NCI-H146 treated with DMSO at 0.1 percent for 48 hours (cell line): ENCODE measurements at regions not wholly inside any gene's neighbourhood (a gene's known extent, or its start where the extent isn't known, plus 50 kb on each side); places are given as distances from the start of the nearest gene placed in this dataset.

Source experiments
- DNase-seq: peaks from one replicate; lab custom pipeline; 2025; ENCODE audit not compliant: unreplicated experiment; lab: John Stamatoyannopoulos, UW

DNA sequence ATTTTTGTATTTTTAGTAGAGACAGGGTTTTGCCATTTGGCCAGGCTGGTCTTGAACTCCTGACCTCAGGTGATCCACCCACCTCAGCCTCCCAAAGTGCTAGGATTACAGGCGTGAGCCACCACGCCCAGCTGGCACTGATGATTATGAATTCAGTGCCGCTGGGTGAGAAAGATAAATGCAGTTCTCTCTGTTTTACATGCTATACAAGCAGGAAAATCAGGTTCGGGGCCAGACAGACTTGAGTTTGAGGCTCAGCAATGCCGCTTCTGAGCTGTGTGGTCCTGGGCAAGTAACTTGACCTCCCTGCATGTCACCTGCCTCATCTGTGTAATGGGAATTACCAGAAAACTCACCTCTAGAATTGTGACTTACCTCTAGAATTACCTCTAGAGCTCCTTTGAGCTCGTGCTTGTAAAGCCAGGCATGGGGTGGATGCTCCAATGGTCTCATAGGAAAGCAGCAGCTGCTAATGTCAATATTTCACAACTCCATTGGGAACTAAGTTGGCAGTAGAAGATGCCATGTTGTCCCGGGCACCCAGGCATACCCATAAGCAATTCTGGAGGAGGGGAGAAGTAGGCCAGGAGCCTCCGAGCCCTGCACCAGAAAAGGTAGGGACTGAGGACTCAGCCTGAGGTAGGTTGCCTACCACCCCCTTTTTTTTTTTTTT is 119.8 kb upstream of the SLC25A33 start:
- no peak for DNase-seq

DNA sequence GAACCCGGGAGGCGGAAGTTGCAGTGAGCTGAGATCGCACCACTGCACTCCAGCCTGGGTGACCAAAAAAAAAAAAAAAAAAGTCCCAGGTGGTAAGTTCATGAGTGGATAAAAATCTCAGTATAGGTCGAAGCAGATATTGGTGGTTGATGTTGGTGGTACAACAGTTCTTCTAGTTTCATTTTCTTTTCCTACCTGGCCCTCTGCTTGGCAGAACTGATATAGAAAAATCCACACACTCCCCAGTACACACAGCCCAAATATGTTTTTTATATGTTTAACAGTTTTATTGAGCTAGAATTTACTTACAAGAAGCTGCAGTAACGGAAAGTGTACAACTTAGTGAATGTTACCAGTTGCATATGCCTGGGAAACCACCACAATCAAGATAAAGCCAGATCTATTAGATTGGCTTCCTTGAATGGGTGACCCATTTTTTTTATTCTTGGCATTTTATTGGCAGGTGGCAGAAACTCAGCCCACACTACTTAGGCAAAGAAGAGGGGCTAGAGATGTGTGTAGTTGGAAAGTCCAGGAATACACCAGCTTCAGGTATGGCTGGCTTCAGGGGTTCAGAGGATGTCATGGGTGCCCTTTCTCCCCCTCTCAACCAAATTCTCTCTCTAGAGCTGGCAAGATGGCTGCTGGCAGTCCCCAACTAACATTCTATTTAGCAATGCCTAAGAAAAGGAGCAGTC is 118.3 kb upstream of the SLC25A33 start:
- no peak for DNase-seq

DNA sequence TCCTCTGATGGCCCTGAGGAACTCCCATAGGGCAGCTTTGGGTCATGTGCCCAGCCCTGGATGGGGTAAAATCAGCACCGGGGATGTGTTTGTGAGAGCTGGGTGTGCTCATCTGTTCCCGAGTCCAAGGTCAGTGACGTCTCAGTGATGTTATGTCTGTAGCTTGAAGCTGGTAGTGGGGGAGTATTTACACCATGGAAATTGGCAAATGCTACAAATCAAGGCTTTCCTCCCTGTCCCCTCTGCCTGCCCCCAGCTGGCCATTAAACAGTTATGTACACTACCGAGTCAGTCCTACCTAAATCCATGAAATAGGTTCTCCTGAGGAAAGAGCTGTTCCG is 117.8 kb upstream of the SLC25A33 start:
- DNase-seq = no peak

DNA sequence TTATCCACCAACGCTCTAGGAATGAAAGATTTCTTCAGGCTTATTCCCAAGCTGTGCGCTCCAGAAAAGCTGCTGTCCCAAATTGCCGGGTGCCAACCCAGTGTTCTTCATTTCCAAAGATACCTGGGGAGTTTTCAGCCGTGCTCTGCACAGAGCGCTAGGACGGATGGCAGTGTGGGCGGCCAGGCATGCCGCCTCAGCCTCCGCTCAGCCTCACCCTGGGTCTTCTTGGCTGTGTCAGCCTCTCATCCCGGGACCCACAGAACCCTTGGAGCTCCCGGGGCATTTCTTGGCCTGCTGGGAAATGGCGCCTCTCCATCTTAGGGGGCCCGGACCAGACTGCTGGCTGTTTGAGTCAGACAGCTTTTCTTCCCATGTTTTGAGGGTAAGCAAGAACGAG is 116.9 kb upstream of the SLC25A33 start:
- no peak for DNase-seq

DNA sequence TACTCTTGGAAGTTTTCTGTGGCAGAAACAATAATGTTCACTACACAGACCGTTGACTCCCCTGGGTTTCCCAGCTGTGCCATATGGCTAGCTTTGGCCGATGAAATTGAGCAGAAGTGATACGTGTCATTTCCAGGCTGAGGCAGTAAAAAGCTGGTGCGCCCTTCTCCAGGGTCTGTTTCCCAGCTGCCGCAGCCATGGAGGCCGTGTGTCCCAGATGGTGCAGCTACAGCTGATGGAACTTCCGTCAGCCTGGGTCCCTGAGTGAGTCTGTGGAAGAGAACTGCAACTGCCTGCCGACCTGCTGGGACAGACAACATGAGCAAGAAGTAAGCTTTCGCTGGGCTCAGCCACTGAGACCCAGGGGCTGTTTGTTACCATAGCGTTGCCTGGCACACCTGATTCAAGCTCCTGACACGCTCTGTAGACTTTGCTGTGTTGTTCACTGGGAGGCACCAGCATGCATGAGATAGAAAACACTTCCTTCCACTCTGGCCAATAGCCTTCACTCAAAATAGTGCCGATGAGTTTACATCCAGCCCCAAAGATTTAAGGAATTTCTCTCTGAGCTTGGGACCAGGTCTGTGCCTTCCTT is 116.3 kb upstream of the SLC25A33 start:
- DNase-seq = no peak

DNA sequence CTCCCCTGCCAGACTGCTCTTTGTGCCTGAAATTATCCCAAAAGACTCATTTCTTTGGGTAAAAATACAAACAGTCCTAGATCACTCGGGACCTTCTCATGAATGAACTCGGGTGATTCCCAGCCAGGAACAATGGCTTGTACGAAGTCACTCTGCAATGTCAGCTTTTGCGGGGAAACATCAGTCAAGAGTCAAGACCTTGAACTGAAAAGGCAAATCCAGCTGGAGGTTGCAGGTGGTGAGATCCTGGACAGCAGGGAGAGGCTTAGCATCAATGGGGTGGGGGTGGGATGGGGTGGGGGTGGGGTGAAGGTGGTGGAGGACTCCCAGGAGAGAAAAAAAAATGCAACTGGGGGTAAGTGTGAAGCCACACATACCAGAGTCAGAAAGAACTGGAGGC is 115.0 kb upstream of the SLC25A33 start:
- DNase-seq = no peak

DNA sequence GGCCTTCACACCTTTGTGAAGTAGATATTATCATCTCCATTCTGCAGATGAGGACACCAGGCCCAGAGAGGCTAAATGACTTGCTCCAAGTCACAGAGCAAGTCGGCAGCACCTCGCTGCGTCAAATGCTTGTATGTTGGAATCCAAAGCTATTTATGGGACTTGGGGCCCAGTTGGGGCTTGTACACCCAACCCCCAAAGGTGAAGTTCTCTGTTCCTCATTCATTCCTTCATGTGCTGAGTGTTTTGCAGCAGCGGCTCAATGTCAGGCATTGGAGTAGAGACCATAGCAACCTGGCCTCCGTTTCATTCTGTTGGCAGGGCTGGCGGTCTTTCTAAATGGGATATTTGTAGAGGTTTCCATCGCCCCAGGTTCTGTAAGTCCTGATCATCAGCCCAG is 113.4 kb upstream of the SLC25A33 start:
- no peak for DNase-seq

DNA sequence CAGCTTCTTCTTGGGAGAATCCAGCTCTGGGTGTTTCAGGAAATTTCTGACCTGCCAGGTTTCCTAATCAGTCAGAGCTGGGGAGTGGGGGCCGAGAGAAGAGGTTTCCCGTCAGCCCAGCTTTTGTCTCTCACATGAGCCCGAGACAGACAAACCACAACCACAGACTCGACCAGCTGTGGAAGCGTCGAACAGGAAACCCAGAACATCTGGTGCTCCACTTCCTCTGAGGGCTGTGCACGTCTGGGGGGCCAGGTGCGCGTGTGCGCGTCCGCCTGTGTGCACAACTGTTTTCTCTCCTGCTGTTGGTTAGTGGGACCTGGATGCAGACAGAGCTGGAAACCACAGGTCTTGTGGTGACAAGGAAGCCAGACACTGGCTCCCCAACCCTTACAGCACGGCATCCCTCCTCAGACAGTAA is 113.0 kb upstream of the SLC25A33 start:
- no peak for DNase-seq

DNA sequence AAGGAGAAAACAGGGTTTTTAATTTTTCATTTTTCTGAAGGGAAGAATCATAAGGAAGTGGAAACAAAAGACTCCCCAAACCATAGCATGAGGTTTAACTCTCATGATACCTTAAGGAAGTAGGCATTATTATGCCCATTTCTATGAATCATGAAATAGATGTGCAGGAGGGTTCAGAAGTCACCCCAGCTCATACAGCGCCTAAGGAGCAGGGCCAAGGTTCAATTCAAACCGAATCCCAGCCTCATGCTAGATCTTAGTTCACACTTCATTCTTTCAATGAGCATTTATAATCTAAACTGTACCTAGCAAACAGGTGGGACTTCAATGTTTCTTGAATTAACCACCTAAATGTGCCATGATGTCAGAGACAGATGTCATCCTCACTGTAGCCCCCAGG is 111.9 kb upstream of the SLC25A33 start:
- no peak for DNase-seq

DNA sequence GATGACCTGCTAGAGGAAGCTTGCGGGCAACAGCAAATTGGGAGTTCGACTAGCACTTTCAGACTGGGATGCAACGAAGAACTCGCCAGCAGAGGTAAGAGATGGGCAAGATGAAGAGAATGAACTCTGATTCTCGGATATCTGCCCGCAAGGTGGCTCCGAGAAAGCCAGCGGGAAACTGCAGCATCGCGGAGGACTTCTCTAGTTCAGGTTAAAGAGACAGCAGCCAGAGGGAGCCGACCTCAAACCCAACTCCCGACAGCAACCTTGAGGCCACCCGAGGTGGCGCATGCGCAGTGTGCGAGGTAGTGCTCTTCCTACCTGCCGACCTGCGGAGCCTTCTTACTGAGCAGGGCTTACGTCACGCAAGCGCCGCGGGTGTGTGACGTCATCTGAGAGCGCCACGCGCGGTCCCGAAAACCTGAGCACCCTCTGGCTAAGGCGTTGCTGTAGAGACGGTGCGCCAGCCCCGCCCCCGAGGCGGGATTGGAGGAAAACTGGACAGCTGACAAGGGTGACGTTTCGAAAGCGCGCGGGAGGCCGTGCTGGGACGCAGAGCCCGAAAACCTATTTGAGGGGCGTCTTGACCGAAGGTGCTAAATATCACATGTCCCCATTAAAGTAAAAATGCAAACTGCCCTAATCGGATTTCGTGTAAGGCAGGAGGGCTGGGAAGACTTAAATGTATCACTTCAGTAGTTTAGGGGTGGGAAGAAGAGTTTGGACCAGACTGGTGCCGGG is 110.5 kb upstream of the SLC25A33 start:
- DNase-seq = peak; percentile 53

DNA sequence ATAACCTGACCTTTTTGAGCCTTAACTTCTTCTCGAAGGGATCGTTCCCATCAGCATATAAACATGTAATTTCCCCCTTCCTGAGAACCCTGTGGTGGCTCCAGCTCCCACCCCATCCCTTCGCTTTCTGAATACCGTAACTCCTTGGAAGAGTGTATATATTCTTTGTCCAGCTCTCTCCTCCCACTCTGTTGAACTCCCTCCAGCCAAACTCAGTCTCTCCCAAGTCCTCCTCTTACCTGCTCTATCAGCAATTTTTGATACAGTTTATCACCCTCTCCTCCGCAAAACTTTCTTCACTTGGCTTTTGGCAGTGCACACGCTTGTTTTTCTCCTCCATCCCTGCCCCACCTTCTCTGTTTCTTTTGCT is 109.9 kb upstream of the SLC25A33 start:
- DNase-seq = no peak

DNA sequence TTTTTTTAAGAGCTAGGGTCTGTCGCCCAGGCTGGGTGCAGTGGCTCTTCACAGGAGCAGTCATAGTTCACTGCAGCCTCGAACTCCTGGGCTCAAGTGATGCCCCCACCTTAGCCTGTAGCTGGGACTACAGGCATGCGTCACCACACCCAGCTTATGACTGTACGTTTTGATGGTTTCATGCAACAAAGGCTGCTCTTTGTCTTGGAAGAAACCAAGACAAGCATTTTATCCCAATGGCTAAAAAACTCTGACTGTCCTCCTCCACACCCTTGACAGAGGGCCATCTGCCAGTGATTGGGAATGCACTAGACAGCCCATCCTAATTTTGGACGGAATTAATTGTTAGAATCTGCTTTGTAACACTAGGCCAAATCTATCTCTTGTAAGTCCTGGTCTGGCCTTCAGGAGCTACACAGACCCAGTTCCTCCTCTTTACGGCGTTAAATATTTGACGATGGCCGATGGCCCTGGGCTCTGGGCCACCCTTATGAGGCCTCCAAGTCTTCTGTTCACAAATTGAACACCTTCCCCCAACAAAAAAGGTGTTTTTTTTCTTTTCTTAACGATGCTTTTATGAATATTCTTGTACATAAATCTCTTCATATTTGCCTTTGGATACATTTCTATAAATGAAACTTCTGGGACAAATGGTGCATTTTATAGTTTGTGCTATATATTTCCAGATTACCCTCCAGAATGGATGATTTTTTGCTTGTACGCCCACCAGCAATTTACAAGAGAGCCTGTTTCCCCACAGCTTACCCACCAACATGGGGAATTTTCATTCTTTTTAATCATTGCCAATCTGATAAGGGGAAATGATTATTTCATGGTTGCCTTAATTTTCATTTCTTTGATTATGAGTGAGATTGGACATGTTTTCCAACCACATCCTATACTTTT is 104.8 kb upstream of the SLC25A33 start:
- no peak for DNase-seq

DNA sequence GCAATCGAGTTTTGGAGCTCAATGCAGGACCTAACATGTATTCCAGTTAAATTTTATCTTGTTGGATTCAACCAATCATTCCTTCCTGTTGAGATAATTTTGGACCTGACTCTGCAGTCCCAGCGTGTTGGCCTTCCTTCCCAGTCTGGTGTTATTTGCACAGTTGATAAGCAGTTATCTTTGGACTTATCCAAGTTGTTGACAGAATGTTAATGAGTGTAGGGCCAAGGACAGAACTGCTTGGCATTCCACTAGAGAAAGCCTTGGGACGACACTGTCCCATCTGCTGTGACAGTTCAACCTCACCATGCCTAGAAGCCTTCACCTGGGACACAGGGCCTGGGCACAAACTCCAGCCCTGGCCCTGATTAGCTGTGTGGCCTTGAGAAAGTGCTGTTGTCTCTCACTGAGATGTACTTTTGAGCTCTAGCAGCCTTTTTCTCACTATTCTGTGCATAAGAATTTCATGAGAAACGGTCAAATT is 104.1 kb upstream of the SLC25A33 start:
- DNase-seq = no peak

DNA sequence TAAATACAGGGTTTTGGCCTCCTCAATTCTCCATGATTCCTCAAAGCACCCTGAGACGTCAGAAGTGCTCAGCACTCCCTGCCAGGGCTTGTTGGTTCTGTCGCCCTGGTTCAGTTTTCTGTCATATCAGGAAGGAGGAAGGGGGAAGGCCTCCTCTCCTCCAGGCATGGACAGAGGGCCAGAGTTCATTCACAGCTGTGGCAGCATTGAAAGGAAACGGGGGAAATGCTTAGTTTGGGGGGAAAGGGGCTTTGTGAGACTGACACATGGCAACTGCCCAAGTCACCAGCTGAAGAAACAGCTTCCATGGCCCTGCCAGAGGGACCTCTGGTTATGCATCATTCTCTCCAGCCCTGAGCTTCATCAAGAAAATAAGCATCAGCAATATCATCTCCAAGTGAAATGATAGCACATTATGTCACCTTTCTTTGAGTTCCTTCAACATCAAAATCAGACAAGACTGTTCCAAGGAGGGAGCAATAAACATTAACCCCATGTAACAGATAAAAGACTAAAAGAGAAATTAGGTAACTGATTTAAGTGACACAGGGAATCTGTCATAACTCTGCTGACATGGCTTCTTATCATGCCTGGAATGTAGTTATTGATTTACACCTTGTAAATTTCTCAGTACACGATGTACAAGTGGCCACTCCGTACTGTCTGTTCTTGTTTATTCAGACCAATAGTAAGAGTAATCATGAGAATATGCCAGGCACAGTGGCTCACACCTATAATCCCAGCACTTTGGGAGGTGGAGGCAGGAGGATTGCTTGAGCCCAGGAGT is 103.2 kb upstream of the SLC25A33 start:
- no peak for DNase-seq

DNA sequence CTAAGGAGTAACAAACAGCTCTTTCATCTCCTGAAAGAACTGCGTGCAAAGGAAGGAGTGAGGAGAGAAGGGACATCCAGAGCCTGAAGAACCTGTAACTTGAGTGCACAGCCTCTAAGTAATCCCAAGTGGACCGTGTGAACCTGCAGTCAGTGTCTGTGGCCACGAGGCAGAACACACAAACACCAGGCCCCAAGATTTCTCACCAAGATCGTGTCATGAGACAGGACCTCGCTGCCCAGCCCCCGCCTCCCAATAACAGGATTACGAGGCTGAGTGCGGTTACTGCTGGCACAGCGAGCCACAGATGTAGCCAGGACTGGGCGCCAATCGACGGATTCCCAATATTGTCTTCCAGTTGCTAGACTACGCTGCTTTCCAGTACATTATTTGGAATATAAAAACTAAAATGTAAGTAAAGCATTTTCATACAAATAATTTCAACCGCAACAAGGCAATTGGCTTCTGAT is 101.3 kb upstream of the SLC25A33 start:
- no peak for DNase-seq

DNA sequence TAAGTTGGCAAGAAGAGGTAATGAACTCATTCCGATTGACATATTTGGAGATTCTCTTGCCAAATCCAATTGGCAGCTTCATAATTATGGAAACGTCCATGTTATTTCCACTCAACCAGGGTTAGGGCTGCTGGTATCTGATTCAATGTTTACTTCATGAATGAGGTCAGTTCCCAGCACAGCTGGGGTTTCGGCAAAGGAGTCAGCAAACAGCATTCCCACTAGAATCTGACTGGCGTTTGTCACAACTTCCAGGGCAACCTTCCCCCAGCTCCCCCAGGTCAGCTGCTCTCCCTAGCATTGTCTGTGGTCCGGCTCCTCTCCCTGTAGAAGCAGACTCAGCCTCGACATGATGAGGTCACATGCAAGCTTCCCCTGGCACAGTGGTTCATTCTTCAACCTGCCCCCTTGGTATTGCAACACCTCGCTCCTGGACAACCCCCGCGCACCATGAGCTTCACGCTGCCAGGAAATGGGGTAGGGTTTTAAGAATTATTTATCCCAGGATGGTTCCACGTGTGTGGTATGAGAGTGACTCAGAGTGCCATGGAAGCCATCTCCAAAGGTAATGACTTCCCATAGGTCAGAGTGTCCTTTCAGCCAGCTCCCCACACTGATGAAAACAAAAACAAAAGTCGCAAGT is 100.7 kb upstream of the SLC25A33 start:
- no peak for DNase-seq

DNA sequence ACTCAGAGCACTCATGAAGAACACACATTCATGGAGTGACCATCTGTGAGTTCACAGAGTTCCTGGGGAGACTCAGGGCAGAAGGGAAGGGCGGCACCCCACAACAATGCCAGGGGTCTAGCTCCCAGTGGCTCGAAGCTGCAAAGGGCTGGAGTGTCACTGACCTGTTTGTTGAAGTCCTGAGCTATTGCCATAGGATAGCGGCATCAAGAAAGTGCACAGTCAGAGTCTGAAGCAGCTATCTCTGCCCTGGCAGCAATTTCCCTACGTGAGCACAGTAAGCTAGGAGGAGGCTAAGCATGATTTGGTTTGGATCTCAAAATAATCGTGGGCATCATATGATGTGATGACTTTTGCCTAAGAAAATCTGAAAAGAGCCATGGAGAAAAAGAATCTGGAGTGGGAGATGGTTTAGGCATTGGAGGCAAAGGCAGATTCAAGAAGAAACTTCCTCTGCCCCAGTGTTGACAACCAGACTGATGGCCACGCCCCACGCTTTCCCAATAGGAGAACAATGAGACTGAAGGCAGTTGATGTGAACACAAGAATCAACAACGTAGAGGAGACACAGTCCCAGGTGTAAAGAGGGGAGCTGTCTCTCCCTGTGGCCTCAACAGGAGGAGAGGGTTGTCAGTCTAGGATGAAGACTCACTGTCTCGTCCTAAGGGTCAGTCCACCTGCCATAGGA is 100.0 kb upstream of the SLC25A33 start:
- no peak for DNase-seq

DNA sequence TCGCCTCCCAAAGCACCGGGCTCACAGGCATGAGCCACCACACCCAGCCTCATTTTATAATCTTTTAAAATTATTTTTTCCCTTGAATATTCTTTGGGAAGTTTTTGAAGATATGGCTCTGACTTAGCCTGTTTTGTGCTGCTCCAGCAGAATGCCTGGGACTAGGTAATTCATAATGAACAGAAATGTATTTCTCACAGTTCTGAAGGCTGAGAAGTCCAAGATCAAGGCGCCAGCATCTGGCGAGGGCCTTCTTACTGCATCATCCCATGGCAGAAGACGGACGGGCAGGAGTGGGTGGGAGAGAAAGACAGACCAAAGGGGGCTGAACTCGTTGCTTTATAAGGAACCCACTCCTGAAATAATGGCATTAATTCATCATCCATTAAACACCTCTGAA is 99.0 kb upstream of the SLC25A33 start:
- no peak for DNase-seq

DNA sequence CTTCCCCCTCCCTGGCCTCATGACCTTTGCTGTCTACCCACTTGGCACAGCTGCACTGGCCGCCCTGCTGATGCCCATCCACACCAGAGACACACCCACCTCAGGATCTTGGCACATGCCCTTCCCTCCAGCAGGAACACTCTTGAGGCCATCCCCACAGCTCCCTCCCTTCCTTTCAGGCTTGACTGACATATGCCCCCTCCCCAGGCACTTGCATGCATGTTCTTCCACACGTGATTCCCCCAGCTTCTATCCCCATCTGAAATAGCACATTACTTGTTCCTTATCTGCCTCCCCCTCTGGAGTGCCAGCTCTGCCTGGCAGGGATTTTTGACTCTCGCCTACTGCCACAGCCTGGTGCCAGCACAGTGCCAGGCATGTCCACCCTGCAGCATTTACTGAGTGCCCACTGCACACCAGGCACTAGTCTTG is 98.5 kb upstream of the SLC25A33 start:
- no peak for DNase-seq
